ENCODE measurements at regions not wholly inside any gene's neighbourhood (a gene's known extent, or its start where the extent isn't known, plus 50 kb on each side); places are given as distances from the start of the nearest gene placed in this dataset.
"Not testable (repeated sequence)": the region's sequence is repeated elsewhere in the genome, so short reads cannot be mapped to it uniquely, and the experiment has no call there.

DNA sequence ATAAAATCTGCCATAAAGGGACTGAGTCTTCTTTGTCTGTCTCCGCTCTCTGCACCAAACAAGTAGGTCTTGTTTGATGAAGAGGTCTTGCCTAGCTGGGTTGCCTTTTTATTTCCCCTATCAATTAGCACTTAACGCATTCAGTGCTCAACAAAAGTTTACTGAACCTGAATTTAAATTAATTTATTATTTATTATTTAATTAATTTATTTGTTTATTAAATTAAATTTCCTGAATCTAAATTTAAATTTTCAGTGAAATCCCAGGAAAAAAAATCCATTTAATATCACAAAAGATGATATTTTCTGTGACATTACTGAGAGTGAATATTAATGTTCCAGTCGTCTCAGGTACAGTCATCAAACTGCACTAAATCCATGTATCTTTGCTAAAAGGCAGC is 164.9 kb upstream of the AGTR1 start:
- no peak for DNase-seq

DNA sequence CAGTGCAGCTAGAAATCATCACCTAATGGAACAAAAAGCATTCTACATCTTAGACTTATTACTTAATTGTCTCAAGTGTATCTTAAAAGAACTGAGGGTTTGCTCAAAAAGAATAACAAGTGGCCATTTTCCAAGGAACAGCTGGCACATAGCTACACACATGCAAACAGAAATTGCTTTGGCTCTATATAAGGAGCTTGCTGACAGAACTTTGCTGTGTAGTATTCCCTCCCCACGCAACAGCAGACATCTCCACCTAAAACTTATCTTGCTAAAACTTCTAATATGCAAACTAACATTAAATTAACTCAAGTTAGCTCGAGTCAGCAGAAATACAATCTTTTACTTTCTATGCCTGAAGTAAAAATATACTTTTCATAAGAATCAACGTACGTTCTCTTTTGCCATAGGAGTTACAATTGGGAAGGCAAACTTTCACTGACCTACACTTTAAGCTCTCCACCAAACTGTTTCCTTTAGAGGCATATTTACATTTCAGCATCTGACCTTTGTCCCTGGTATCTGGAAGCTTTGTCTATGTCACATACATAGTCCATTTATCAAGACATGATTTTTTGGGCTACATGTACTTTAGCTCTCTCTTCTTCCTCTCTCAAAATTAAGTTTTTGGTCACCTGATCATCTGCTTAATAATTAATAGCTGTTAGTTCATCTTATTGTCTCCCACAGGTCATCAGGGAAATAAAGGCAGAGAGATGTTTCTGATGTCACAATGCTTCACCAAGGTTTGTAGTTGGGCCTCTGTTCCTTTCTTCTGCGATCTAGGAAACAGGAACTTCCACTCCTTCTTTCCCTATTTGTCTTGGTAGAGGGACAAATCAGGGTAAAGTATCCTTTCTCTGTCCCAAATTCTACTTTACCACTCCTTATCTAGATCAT is 163.4 kb upstream of the AGTR1 start:
- no peak for DNase-seq

GRCh38 chr3:148535001-148535400 is 162.7 kb upstream of the AGTR1 start:
- DNase-seq, result no peak

DNA sequence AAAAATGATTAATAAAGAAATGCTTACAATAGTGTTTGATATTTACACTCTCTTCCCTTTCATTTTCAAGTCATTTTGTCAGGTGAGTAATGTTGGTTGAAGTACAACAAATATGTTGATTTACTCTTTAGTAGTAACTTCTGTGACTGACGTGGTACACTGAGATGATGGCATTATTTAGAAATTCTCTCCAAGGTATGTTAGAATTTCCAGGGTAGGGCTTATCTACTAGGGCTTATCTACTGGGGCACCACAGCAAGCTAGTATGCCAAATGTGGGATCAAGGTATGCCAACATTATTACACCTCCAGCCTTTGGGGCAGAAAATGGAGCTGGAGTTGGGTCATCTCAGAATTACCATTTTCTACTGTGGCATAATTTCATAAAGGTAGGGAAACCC is 157.4 kb upstream of the AGTR1 start:
- DNase-seq, result no peak

GRCh38 chr3:148540851-148541250 is 156.9 kb upstream of the AGTR1 start:
- no peak for DNase-seq

- DNase-seq, result no peak
Observed at GRCh38 chr3:148546959-148547358, 150.7 kb upstream of the AGTR1 start.

GRCh38 chr3:148551767-148552260 is 145.9 kb upstream of the AGTR1 start:
- no peak for DNase-seq

DNA sequence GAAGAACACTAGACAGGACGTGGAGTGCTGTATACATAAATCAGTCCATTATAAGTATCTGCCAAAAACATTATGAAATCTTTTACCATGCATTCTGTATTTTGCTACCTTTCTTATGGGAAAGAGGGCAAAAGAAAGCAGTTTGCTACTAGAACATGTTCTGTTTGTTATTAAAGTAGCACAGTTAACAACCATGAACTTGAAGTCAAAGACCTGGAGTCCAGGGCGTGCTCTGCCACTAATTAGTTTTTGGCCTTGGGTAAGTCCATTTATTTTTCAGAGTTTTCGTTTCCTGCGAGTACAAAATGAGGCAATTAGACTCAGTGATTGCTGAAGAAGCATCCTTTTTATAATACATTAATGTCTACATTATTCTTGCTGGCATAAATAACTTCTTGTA is 143.3 kb upstream of the AGTR1 start:
- no peak for DNase-seq

DNA sequence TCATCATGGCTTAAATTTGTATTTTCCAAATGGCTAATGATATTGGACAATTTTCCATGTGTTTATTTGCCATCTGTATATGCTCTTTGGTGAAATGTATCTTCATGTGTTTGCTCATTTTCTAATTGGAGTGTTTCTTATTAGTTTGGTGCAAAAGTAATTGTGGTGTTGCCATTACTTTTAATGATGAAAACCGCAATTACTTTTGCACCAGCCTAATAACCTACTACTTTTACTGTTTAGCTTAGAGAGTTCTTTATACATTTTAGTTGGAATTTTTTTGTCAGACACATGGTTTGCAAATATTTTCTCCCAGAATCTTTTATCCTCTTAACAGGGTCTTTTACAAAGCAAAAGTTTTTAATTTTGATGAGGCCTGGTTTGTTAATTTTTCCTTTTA is 141.0 kb upstream of the AGTR1 start:
- DNase-seq, result no peak

DNA sequence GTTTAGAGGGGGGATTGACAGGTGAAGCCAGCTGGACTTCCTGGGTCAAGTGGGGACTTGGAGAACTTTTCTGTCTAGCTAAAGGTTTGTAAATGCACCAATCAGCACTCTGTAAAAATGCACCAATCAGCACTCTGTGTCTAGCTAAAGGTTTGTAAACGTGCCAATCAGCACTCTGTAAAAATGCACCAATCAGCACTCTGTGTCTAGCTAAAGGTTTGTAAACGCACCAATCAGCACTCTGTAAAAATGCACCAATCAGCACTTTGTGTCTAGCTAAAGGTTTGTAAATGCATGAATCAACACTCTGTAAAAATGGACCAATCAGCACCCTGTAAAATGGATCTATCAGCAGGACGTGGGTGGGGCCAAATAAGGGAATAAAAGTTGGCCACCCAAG is 120.1 kb upstream of the AGTR1 start:
- not testable (repeated sequence) for DNase-seq

DNA sequence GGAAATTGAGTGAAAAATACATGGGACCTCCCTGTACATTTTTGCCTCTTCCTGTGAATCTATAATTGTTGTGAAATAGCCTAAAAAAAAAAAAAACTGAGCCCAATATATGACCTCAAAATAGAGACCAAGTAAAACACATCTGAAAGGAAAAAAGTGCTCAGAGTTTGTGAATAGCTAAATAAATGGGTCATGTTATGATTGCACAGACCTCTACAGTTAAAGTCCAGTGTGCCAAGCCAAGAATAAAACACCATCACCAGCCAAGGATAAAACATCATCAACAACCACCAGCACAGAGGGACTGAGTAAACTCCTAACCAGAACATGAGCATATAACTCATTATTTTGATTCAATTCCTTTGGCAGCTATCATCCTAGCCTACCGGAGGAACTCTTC is 115.6 kb upstream of the AGTR1 start:
- DNase-seq, result no peak

DNA sequence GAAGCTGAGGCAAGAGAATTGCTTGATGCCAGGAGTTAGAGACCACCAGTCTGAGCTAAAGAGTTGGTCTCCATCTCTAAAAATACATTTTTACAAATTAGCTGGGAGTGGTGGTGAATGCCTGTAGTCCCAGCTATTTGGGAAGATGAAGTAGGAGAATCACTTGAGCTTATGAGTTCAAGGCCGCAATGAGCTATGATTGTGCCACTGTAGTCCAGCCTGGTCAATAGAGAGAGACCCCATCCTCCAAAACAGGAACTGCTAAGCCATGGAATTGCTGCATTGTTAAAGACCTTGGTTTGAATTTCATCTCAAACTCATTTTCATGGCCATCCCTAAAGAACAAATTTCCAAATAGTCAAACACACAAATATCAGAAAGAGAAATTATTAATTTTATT is 113.9 kb upstream of the AGTR1 start:
- DNase-seq, result no peak

- DNase-seq, result no peak
Observed at GRCh38 chr3:148584438-148584837, 113.3 kb upstream of the AGTR1 start.

DNA sequence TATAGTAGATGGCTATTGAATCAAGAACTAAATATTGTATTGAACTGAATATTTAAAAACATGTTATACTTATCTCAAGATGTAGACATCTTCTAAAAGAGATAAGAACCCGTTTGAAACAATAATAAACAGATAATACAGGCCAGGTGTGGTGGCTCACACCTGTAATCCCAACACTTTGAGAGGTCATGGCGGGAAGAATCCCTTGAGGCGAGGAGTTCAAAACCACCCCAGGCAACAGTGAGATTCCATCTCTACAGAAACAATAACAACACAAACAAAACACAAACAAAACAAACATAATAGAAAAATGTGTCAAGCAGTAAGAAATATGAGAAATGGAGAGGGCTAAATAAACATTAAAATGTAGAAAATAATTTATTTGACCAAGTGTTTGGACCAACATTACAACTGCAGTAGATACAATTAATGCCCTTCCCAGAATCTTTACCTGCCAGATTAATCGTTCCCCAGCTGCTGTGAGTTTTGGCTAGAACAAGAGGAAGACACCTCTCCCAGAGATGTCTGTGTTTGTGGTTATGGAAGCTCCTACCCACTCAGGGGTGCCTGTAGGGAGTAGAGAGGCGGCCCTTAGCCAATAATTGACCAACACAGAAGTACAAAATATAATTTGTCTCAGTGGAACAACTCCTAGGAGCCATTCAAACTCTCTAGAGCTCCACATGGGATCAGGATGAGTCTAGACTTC is 111.9 kb upstream of the AGTR1 start:
- no peak for DNase-seq

GRCh38 chr3:148588291-148588690 is 109.4 kb upstream of the AGTR1 start:
- no peak for DNase-seq

GRCh38 chr3:148591525-148591924 is 106.2 kb upstream of the AGTR1 start:
- no peak for DNase-seq

DNA sequence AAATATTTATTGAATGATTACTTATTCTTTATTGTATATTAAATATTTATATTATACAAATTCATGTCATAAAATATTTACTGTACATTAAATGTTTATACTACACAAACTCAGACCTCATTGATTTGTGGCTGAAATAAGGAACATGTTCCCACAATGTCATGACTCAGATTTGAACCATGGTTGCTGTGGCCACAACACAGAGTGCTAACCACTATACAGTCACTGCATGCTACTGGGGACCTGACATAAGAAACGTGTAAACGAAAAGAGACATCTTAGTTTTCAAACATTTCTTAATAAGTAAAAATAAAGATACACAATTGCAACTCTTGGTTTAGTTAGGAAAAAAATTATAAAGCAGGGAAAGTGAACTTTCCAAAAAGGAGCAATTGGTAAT is 99.1 kb upstream of the AGTR1 start:
- DNase-seq, result no peak

DNA sequence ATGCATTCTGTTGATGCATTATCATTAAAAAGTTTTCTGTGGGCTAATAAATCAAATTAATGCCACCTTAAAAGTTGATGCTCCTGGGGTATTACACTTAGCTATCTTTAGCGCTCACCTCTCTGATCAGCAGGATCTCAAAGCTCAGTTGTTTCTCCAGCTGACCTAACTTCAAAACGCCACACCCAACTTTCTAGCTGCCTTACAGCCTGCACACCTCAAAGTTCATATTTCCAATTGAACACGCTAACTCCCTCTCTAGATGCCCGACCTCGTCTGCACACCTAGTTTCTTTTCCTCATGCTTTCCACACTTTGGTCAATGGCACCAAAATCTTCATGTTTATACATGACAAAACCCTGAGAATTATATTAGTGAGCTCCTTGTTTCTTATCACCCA is 98.2 kb upstream of the AGTR1 start:
- DNase-seq, result no peak

GRCh38 chr3:148600440-148600839 is 97.3 kb upstream of the AGTR1 start:
- no peak for DNase-seq

GRCh38 chr3:148600902-148601765 is 96.6 kb upstream of the AGTR1 start:
- DNase-seq, result no peak

- no peak for DNase-seq
Observed at GRCh38 chr3:148601766-148602685, 95.7 kb upstream of the AGTR1 start.
